ENCODE measurements at regions not wholly inside any gene's neighbourhood (a gene's known extent, or its start where the extent isn't known, plus 50 kb on each side); places are given as distances from the start of the nearest gene placed in this dataset.

DNA sequence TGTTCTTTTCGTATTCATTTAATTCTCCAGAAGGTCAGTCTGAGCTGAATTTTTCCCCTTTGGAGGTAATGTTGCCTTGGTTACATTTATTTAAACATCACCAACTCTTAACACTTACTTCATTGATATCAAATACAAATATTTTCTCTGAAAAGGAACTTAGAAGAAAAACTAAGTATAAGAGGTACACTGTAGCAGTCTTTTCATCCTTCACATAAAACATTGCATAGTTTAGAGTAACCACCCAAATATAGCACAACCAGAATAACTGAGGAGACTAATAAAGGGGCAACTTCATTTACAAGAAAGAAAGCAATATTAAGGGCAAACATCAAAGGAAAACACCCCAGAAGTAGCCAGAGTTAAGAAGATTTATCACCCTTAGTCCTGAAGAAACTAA, 1115.0 kb upstream of the POT1 start:
- TF ChIP-seq, protein P1, sequence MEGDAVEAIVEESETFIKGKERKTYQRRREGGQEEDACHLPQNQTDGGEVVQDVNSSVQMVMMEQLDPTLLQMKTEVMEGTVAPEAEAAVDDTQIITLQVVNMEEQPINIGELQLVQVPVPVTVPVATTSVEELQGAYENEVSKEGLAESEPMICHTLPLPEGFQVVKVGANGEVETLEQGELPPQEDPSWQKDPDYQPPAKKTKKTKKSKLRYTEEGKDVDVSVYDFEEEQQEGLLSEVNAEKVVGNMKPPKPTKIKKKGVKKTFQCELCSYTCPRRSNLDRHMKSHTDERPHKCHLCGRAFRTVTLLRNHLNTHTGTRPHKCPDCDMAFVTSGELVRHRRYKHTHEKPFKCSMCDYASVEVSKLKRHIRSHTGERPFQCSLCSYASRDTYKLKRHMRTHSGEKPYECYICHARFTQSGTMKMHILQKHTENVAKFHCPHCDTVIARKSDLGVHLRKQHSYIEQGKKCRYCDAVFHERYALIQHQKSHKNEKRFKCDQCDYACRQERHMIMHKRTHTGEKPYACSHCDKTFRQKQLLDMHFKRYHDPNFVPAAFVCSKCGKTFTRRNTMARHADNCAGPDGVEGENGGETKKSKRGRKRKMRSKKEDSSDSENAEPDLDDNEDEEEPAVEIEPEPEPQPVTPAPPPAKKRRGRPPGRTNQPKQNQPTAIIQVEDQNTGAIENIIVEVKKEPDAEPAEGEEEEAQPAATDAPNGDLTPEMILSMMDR (IDR thresholded peaks at IDR 0.05), result no peak
- TF ChIP-seq ZFX (IDR thresholded peaks at IDR 0.05; ENCODE audit: borderline replicate concordance), result no peak
